Stimulated activated CD4-positive, alpha-beta T cell treated with anti-CD3 and anti-CD28 coated beads, Interleukin-12 subunit alpha, Interleukin-12 subunit beta, amount 100 ng/mL, for 48 hours (primary cell): ENCODE measurements at regions not wholly inside any gene's neighbourhood (a gene's known extent, or its start where the extent isn't known, plus 50 kb on each side); places are given as distances from the start of the nearest gene placed in this dataset.

ENCODE experiments used
- DNase-seq, 3 donors: peaks; one replicate each; pipeline ENCODE4 v3.0.0-alpha.2; 2020; ENCODE audit warnings: low read depth in 2 of 3, low spot score in 1 of 3

DNA sequence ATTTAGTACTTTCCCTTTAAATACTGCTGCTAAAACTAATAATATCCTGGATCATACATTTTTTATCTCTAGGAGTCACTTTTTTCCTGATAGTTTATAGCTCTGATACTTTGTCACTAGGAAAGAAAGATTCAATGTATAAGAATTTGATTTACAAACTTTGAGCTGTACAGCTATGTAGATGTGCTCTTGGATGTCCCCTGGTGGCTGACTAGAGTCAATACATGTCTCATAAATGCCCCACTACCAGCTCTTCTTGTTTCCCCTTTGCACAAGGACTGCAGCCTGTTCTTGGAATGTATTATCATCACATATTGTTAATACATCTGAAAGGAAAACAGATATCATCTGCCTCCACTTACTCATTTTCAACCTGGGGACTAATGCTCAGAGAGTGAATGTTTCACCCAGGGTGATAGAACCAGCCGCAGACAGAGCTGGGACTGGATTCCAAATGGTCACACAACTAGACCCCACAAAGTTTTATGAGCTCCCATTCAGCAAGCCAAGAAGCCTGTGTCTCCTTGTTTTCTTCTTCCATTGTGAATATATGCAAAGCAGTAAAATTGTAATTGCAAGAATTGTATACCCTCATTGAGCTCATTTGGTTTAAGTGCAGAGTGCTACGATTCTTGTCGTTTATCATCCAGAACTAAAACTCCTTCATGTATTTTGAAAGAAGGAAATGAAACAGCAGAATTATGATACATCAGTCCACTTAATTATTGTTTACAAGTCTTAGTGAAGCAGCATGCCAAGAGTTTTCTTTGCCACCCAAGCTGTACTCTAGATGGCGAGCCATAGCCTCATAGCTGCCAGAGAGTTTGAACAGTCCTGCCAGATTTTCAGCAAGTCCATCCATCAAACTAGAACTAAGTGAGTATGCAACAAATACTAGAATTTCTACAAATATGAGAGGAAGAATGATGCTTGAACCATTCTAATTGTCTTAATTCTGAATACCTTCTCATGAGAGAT lies 261.6 kb upstream of the LMCD1 start:
- peak in 2 of 3 donors; percentile 2 to 8 for DNase-seq

DNA sequence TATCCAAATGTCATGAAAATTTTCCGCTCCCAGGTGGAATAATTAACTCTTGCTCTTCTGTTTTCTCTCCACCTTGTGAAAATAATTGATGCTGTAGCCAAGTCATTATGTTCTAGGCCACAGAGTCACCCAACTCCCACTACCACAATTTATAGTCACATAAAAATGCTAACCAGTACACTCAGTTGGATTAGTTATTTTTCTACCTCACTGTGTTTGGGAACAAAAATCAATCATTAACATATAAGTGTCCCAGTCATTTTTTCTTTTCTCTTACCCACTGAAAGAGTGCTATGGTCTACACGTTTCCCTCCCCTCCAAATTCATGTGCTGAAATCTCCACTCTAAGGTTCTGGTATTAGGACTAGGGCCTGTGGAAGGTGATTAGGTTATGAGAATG lies 255.6 kb upstream of the LMCD1 start:
- no peak for DNase-seq

GRCh38 chr3:8253201-8253600 lies 248.4 kb upstream of the LMCD1 start:
- no peak for DNase-seq

- no peak for DNase-seq
Observed at GRCh38 chr3:8254489-8254888, 247.1 kb upstream of the LMCD1 start.

- DNase-seq = no peak
Observed at GRCh38 chr3:8255725-8256124, 245.9 kb upstream of the LMCD1 start.

- DNase-seq = no peak
Observed at GRCh38 chr3:8256441-8257071, 245.1 kb upstream of the LMCD1 start.

- no peak for DNase-seq
Observed at GRCh38 chr3:8261018-8261417, 240.6 kb upstream of the LMCD1 start.

GRCh38 chr3:8266730-8267131 lies 234.9 kb upstream of the LMCD1 start:
- no peak for DNase-seq

- DNase-seq = no peak
Observed at GRCh38 chr3:8273479-8273878, 228.1 kb upstream of the LMCD1 start.

GRCh38 chr3:8276056-8276455 lies 225.6 kb upstream of the LMCD1 start:
- DNase-seq = no peak

DNA sequence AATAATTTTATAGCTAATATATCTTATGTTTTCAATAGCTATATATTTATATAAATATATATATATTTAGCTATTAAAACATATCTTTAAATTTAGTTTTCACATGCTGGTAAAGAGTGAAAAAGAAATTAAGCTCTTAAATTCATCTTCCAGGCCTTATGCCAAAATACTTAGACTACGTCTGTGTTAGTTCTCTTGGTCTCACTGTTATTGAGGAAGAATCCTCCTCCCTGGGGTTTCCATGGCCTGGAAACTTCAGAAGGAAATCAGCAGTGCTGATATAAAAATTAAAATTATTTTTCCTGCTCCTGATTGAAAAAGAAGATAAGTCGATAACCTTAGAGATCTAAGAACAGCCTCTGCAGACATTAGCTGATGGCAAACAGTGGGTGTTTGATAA lies 225.1 kb upstream of the LMCD1 start:
- no peak for DNase-seq

DNA sequence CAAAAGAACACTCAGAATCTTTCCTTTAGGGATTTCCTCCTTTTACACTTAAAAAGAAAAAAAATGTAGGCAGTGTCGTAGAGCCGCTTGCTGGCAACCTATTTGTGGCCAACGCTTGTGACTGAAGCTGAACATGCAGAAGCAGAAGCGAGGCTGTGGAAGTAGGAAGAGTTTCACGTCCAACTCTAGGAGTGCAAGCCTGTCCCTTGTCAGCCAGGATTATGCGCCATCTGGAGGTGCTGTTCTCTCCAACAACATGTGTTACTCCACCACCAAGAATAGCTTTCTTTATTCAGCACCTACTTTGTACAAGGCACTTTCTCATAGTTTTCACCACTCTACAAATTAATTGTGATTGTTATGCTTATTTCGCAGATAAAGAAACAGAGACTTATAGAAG lies 223.2 kb upstream of the LMCD1 start:
- DNase-seq = no peak

DNA sequence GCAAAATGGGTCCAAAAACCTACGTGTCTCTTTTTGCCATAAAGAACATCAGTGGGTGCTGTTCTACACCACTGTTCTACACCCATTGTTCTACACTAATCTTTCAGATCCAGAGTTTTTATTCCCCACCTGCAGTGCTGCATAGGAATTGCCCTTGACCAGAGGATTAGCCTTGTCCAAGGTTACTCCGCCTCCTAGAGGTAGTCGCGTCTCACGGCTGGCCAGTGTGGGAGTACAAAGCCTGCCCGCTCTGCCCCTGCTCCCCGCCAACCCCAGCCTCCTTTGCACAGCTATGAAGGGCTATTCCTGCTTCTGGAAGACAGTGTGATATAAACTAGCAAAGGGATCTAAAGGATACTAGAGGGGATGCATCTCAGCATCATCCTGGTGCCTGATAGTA lies 222.1 kb upstream of the LMCD1 start:
- no peak for DNase-seq

GRCh38 chr3:8279886-8280550 lies 221.6 kb upstream of the LMCD1 start:
- no peak for DNase-seq

GRCh38 chr3:8282541-8283165 lies 219.0 kb upstream of the LMCD1 start:
- DNase-seq = no peak

DNA sequence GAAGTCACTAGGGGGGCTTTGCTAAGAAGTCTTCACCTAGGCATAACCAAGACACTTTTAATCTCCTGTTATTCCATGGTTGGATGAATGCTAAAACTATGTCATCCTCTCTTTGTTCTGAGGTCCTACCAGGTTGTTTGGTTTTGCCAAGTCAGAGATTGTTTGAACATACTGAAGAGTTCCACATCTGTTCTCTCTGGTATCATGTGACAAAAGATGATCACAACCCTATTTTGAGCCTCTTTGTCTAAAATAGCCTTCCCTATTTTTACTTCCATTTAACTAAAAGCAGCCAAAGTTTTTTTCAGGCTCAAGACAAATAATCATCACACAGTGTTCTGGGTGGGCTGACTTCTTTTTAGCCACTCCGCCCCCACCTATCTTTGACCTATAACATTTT lies 218.4 kb upstream of the LMCD1 start:
- no peak for DNase-seq

- DNase-seq = no peak
Observed at GRCh38 chr3:8286086-8286485, 215.5 kb upstream of the LMCD1 start.

DNA sequence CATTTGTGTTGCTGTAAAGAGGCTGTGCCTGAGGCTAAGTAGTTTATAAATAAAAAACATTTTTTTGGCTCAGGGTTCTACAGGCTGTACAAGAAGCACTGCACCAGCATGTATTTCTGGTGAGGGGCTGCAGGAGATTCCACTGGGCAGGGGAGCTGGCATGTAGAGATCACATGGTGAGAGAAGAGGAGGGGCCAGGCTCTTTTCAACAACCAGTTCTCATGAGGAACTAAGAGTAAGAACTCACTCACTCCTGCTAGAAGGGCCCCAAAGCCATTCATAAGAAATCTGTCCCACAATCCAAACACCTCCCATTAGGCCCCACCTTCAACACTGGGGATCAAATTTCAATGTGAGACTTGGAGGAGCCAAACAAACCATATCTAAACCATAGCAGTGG lies 214.9 kb upstream of the LMCD1 start:
- no peak for DNase-seq

- no peak for DNase-seq
Observed at GRCh38 chr3:8290611-8291010, 211.0 kb upstream of the LMCD1 start.

GRCh38 chr3:8296461-8296860 lies 205.2 kb upstream of the LMCD1 start:
- no peak for DNase-seq
